GM19239 (cell line): ENCODE measurements at regions not wholly inside any gene's neighbourhood (a gene's known extent, or its start where the extent isn't known, plus 50 kb on each side); places are given as distances from the start of the nearest gene placed in this dataset.

Experiments
- DNase-seq: peaks from one replicate; pipeline ENCODE4 v3.0.0; 2011; ENCODE audit warnings: low spot score; ENCODE audit not compliant: insufficient read length
- FAIRE-seq: peaks from 2 replicates; lab custom pipeline; 2011; peaks lifted over from hg19 to GRCh38; lab: Jason Lieb, UNC

DNA sequence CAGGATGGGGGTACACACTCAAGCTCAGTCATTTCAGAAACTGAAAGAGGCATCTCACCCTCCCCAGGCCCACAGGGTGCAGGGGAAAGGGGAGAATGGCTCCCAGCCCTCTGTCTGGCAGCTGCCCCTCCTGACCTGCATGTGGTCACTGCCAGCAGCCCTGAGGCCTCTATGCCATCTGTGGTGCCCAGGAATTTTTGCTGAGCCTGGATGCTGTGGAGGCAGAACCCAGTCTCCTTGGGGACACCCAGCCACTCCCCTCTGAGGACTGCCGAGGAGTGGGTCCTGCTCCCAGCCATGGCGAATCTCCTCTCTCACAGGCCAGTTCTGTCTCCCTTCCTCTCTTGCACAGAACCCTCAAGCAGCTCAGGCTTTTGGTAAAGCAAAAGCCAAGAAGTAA is 104.0 kb upstream of the ALDH1B1 start:
- DNase-seq: no peak
- FAIRE-seq: no peak

DNA sequence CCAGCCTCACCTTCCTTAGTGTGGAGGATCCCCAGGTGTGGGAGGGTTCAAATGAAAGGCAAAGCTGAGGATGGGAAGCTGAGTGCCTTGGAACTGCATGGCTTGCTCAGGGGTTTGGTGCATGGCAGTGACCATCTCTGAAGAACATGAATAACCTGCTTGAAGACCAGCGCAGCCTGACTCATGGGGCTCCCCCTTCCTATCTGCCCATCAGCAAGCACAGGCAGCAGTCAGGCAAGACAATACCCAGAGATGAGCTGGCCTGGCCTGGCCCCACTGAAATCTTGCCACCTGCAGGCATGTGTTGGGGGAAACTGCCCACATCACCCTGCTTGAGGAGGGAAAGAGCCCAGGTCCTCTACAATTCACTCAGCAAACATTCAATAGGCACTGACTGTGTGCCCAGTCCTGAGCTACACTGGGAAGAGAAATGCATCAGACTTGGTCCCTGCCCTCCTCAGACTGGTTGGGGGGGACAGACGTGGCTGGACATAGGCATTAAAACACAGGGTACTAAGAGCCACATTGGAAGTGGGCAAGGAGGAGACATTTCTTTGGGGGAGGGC is 105.0 kb upstream of the ALDH1B1 start:
- no peak for DNase-seq

DNA sequence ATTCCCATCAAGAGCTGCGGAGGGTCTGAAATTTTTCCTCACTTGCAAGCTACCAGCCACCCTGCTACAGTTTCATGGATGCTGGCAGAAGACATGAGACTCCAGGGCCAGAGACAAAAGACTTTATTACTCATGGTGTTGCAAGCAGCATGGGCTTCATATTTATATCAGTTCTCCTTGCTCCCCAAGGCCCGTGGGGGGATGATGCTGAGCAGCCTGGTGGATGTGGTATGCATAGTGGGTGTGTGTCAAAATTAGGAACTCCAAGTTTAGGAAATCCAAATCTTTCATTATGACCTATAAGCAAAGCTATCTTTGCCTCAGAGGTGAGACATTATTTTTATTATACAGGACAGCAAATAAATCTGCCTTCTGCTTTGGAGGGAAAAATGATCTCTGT is 105.7 kb upstream of the ALDH1B1 start:
- DNase-seq (no peak), FAIRE-seq (no peak)

More for the DNA sequence above, 105.0 kb upstream of the ALDH1B1 start:
- no peak for FAIRE-seq

DNA sequence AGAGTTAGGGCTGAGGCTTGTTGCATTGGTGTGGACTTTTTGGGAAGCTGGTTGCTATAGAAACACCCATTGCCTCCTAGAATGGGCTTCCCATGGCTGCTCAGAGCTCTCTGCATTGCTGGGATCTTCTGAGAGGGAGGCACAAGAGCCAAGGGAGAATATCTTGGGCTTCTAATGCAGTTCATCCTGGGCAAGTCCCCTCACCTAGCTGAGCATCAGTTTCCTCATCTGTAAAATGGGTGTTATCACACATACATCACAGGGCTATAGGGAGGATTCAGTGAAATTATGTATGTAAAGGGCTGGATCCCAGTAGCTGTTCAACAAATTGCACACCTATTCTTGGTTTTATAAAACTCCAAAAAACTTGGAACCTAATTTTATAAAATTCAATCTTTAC is 106.1 kb upstream of the ALDH1B1 start:
- FAIRE-seq: no peak
- DNase-seq: no peak

DNA sequence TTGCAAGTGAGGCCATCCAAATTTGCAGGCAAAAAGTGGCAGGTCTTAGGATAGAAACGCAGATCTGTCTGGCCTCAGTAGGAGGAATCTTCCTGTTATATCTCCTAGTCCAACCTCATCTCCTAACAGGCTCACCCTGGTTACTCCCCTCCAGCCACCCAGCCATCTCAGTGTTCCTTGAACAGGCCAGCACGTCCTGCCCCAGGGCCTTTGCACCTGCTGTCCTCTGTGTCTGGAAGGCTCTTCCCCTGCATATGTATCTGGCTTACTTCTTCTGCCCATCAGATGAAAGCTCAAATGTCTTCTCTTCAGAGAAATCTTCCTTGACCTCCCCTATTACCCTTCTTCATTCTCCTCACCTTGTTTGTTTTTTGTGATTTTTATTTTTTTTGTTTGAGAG is 107.3 kb upstream of the ALDH1B1 start:
- DNase-seq (no peak), FAIRE-seq (no peak)

DNA sequence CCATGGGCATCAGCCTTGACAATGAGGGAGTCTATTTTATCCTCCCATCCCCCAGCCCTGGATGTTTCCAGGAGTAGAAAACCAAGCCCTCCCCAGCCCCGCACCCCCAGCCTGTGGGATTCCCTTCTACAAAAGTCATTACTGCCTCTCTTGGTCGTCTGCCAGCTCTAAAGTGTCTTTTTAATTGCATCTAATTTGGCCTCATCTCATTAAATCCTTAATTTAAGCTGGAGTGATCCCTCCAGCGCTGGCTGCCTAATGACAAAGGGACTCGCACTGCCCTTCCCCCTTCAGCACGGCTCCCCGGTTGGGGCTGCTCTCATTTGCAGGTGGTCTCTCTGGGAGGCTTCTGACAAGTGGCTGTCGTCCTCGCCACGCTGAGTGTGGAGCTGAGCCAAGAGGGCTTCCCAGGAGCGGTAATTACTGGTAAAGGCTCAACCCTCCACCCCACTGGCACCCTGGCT is 107.9 kb upstream of the ALDH1B1 start:
- FAIRE-seq: no peak
- no peak for DNase-seq

DNA sequence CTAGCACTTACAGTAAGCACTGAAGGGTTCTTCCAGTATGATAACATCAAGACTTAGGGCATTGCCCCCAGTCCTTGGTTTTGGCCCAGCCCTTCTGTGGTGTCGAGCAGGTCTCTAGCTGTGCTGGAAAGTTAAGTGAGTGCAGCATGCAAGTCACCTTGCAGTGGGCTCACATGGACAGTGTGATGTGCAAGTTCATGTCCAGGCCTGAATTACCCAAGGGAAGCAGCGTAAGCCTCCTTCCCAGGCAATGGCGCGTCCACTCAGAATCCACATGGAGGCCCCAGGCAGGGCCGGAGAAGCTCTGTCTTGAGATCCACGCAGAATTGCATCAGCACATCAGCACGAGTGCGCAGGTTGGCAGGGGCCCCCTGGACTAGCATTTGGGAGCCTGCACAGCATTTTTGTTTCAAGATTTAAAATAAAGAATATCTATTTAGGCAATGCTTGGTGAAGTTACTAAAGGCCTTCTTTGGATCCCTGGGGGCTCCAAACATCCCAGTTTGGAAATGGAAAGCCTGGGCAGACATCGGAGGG is 108.4 kb upstream of the ALDH1B1 start:
- DNase-seq (no peak), FAIRE-seq (no peak)

DNA sequence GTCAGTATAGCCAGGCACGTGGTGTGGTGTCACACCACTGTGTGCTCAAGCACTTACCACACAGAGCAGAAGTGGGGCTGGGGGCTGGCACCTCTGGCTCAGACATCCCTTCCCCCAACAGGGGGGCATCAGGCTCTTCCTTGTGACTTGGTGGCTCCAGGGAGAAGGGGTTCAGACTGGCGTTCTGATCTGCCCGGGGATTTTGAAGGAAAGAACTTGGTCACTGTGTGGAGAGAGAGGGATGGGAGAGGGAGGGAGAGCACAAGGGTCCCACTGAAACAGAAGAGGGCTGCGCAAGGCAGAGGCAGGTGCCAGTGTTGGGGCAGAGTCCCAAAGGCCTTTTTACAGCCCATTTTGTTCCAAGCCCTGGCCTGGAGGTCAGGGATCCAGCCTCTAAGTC is 109.7 kb upstream of the ALDH1B1 start:
- FAIRE-seq: no peak

DNA sequence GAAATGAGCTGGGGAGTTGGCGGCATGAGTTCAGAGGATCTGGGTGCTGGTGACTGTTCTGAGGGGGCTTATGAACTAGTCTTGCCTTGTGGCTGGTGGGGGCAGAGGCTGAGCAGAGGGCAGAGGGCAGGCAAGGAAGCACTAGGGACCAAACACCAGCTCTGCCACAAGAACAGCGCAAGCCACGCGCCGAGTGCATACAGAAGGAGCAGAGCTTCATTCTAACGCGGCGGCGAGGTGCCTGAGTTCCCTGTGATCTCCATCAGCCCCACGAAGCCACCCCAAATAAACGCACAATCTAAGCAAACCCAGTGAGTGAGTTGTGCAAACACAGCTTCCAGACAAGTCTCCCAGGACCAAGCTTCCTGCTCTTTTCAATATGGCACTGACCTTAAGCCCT is 110.6 kb upstream of the ALDH1B1 start:
- FAIRE-seq: no peak
- DNase-seq: no peak

More for the DNA sequence above, 109.7 kb upstream of the ALDH1B1 start:
- no peak for DNase-seq

DNA sequence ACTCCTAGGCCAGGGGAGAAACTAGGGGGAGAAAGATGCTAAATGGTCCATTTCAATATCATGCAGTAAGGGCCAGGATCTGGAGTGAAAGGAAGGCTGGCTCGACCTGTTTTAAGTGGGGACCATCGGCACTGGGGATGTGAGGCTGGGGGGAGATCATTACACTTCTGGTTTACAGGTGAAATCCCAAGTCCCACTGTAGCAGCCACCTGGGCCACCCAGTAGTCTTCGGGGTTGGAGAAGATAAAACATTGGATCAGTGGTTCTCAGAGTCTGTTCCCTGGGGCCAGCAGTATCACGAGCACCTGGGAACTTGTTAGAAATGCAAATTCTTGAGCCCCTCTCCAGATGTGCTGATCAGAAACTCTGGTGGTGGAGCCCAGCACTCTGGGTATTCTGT is 111.3 kb upstream of the ALDH1B1 start:
- FAIRE-seq (no peak), DNase-seq (no peak)

DNA sequence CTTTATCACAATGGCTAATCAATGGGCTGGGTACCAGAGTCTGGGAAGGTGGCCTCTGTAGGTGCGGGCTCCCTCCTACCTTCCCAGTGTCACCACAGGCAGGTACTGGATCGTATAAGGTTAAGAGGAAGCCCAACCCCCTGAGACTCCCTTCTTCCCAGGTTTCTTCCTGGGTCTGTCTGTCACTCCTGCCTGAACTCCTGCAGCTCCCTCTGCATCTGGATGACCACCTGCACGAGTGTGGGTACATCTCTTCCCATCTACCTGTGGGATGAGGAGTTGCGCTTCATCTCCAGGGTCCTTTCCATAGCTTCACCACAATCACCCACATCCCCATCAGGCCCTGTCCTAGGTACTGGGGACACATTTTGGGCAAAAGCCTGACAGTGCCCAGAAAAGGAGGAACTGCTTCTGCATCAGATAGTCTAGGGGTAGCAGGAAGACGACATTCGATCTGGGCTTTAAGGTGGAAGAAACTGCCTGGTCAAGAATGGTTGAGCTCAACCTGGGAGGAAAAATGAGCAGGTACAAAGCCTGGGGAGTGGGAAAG is 112.2 kb upstream of the ALDH1B1 start:
- DNase-seq (no peak), FAIRE-seq (no peak)

DNA sequence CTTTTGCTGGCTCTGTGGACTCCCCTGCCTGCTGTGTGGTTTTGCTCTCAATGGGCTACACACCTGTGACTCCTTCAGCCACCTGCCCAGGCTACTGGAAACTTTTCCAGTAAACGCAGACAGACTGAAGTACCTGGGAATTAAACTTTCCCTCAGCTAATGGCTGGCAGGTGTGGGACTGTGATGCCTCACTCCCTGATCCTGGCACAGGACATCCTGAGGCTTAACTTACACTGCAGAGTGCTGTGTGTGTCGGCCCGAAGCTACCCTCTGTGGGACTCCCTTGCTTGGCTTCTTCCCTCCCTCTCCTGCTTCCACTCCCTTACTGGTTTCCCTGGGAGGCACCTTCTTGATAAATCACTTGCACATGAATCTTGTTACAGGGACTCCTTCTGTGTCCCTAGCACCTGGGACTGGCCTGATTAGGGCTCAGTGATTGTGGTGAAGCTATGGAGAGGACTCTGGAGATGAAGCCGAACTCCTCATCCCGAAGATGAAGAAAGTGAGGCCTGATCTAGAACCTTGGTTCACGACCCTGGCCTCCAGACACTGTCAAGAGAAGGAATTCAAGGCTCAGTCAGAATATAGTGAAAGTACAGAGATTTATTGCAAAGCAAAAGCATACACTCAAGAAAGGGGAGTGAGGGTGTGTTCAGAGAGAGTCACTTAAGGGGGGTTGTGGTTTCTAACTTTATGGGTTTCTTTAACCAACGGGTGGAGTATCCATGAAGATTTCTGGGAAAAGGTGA is 113.4 kb upstream of the ALDH1B1 start:
- DNase-seq (no peak), FAIRE-seq (no peak)

DNA sequence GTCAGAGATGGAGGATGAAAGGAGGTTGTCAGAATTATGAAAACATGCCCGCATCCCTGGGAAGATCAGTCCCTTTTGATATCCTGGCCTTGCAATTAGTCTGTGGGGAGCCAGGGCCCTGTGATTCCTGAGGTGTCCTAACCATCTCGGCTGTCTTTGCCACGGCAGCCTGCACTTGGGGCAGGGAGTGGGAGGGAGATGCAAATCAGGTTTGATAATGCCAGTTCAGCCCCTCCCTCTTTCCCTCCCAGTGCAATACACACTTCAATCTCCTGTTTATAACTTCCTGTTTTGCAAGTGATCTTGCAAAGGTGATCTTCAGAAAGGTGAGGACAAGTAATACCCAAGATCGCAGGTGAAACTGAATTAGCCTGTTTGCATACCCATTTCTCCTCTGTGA is 114.0 kb upstream of the ALDH1B1 start:
- no peak for FAIRE-seq

DNA sequence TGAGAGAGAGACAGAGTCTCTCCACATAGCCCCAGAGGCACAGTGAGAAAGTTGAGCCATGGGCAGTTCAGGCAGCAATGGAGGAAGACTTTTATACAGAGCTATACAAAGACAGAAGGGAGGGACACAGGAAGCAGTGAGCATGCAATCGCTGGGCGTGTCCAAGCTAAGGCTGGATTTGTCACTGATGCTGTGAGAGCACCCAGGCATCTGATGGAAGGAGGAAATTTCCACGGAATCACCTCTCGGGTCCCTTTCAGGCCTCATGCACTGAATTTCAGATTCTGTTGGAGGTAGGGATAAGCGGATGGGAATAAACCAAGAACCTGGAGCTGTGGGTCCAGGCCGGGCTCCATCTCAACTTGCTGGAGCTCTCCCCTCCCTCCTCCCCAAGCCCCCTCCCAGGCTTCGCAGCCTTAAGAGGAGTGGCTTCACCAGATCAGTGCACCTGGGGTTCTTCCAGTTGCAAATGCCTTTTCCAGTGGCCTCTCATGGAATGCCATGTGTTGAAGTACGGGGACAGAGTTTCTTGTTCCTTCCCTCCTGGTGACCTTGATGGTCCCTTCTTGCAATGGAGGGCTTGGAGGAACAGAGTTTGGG is 114.8 kb upstream of the ALDH1B1 start:
- DNase-seq (no peak), FAIRE-seq (no peak)

More for the DNA sequence above, 114.0 kb upstream of the ALDH1B1 start:
- no peak for DNase-seq

DNA sequence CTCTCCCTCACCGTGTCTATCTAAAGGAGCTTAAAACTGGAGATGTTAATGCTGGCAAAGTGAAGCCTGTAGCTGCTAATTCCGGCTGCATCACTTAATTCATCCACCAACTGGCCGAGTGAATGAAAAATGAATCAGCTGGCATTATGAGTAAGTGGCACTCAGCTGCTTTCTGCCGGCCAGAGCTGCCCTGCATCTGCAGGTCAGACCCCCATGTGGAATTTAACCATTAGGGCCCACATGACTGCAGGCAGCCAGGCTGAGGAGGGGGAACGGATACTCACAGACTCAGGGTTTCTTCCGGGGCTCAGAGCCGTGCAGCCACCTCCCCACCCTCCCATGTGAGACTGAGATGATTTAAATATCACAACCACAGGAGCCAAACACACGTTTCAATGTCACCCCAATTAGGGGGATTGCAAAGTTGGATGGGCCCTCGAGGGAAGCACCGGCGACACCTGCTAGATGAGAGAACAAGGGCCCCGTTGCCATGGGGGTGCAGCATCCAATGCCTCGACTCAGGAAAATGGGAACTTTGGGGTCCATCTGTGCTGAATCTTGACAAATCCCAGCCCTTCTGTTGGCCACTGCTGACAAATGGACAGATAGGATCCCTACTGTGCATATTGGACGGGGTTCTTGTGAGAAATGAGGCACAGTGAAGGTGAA is 115.6 kb upstream of the ALDH1B1 start:
- FAIRE-seq (no peak), DNase-seq (no peak)

DNA sequence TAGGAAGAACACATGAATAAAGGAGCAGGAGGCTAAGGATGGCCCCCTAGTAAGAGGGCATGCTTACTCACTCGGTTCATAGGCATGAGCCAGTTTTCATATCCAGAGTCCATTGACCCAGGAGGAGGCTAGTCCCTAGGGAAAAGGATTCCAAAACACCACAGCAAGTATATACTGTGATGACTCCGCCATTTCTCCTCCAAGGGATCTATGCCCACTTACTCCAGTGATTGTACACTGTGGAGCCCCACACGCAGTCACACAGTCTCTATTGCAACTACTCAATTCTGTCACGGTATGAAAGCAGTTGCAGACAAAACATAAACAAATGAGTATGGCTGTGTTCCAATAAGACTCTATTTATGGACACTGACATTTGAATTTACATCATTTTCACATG is 117.7 kb upstream of the ALDH1B1 start:
- no peak for FAIRE-seq

DNA sequence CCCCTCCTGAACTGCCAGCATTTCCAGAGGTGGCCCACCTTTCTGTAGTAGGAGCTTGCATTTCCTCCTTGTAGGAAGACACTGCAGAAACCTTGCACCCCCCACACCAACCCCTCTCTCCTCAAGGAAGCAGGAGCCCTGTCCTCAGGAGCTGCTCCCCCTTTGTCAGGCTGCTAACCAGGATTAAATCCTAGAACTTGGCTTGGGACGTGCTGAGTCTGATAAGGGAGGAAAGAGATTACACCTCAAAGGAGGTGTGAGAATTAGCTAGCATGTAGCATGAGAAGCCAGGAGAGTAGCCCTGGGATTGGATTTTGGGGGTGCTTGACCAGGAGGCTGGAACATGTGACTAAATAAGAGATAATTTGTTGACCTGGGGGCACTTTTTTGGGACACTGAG is 119.8 kb upstream of the ALDH1B1 start:
- DNase-seq (no peak), FAIRE-seq (no peak)

More for the DNA sequence above, 117.7 kb upstream of the ALDH1B1 start:
- no peak for DNase-seq

DNA sequence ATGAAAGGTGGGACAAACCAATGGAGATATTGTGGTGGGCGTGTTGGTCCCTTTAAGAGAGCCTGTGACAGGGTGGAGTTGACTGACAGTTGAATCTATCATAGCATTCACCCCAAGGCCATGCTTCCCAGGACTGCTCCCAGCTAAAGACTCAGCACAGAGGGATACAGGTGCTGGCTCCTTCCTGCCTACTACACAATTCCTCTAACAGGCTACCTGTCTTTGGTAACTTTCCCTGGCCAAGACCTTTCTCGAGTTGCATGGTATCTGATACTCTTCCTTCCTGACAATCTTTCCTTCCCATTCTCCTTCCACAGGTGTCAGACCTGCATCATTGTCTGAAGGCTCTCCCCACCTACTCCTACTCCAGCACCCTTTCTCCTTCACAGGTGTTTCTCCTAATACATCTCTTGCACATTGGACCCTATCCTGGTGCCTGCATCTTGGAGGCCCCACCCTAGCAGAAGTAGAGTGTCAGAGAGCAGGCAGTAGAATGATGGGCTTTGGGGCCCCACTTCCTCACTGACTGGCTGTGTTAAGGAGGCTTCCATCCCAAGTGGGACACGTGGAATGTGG is 120.7 kb upstream of the ALDH1B1 start:
- DNase-seq (no peak), FAIRE-seq (no peak)

DNA sequence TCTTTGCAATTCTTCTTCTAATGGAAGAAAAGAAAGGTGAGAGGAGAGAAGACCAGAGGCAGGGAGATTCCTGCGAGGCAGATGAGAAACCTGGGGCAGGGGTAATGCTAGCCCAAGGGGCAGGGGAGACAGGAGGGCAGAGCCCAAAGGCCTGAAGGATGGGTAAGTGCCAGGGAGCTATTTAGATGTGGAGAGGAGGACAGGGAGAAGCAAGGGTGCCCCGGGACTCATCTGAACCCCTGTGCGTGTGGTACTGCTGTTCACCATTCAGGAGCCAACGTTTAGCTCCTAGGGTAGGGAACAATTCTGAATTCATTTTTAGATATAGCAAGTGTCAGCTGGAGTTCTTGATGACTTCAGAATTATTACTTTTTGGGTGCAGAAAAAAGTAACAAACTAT is 122.7 kb upstream of the ALDH1B1 start:
- no peak for DNase-seq
- FAIRE-seq: no peak

DNA sequence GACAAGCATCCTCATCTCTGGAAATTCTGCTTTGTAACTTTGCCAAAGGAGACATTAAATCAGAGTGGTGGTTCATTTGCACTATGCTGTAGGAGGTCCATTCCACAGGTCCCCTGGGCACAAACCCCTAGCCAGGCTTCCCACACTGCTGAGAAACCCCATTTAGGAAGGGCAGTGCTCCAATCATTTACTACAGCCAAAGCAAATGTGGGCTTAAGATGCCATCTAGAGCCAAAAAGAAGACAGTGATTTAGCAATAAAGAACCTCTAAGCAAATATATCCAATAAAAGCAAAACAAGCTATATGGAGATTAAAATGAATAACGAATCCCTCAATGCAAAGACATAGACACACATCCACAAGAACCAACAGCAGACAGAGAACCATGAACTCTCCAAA is 129.0 kb upstream of the ALDH1B1 start:
- no peak for DNase-seq
- no peak for FAIRE-seq
